ENCODE measurements at regions not wholly inside any gene's neighbourhood (a gene's known extent, or its start where the extent isn't known, plus 50 kb on each side); places are given as distances from the start of the nearest gene placed in this dataset.

GRCh38 chr20:57804470-57805250 lies 94.8 kb upstream of the PMEPA1 start:
- Histone ChIP-seq H3K4me3 (ENCODE audit: low read depth, low read length, poor library complexity, severe bottlenecking) (no peak overlapping the region), H3K36me3 (ENCODE audit: insufficient read depth, low read length, poor library complexity, severe bottlenecking) (no peaks in the 10 kb centered on the region), H3K27me3 (replicated peaks; ENCODE audit: insufficient read depth, low read depth, low read length, poor library complexity) (no peaks in the 10 kb centered on the region), H3K9me3 (ENCODE audit: low read depth, low read length, poor library complexity, severe bottlenecking) (no peaks in the 10 kb centered on the region), H3K27ac (ENCODE audit: low read depth, low read length, poor library complexity, severe bottlenecking) (no peak overlapping the region), H3K4me1 (ENCODE audit: insufficient read depth, low read length, poor library complexity, severe bottlenecking) (no peaks in the 10 kb centered on the region)
- intact Hi-C loops (cut with micrococcal nuclease; ENCODE audit: unreplicated experiment) = no loop called here
- TF ChIP-seq CTCF (conservative IDR thresholded peaks at IDR 0.05; ENCODE audit: low read depth, low read length) (no peak), EZH2 (IDR thresholded peaks at IDR 0.05; ENCODE audit: borderline replicate concordance, low read depth, low read length, poor library complexity, severe bottlenecking) (no peak)
- no TSS peak for BruUV-seq (replicated peaks)
- CTCF ChIA-PET = no interaction called here
- POLR2A ChIA-PET (ENCODE audit: low non-redundant PET) = no interaction called here
- no peak for DNase-seq (ENCODE audit: low spot score)

GRCh38 chr20:57803508-57804005 lies 93.7 kb upstream of the PMEPA1 start:
- no peaks in the 10 kb centered on the region for H3K4me1 ChIP-seq (ENCODE audit: insufficient read depth, low read length, poor library complexity, severe bottlenecking)
- CTCF ChIA-PET = no interaction called here
- H3K36me3 ChIP-seq (ENCODE audit: insufficient read depth, low read length, poor library complexity, severe bottlenecking) = no peaks in the 10 kb centered on the region
- no peak for DNase-seq (ENCODE audit: low spot score)
- intact Hi-C loops (cut with micrococcal nuclease; ENCODE audit: unreplicated experiment) = no loop called here
- no peak overlapping the region for H3K4me3 ChIP-seq (ENCODE audit: low read depth, low read length, poor library complexity, severe bottlenecking)
- H3K27ac ChIP-seq (ENCODE audit: low read depth, low read length, poor library complexity, severe bottlenecking) = no peak overlapping the region
- BruUV-seq (replicated peaks) = no TSS peak
- H3K27me3 ChIP-seq (replicated peaks; ENCODE audit: insufficient read depth, low read depth, low read length, poor library complexity) = no peaks in the 10 kb centered on the region
- POLR2A ChIA-PET (ENCODE audit: low non-redundant PET) = no interaction called here
- TF ChIP-seq EZH2 (IDR thresholded peaks at IDR 0.05; ENCODE audit: borderline replicate concordance, low read depth, low read length, poor library complexity, severe bottlenecking) (no peak), CTCF (conservative IDR thresholded peaks at IDR 0.05; ENCODE audit: low read depth, low read length) (no peak)
- no peaks in the 10 kb centered on the region for H3K9me3 ChIP-seq (ENCODE audit: low read depth, low read length, poor library complexity, severe bottlenecking)

GRCh38 chr20:57802765-57803507 lies 93.1 kb upstream of the PMEPA1 start:
- DNase-seq (ENCODE audit: low spot score) = no peak
- TF ChIP-seq CTCF (conservative IDR thresholded peaks at IDR 0.05; ENCODE audit: low read depth, low read length) (no peak), EZH2 (IDR thresholded peaks at IDR 0.05; ENCODE audit: borderline replicate concordance, low read depth, low read length, poor library complexity, severe bottlenecking) (no peak)
- POLR2A ChIA-PET (ENCODE audit: low non-redundant PET) = no interaction called here
- BruUV-seq (replicated peaks) = no TSS peak
- H3K36me3 ChIP-seq (ENCODE audit: insufficient read depth, low read length, poor library complexity, severe bottlenecking) = no peaks in the 10 kb centered on the region
- no peak overlapping the region for H3K4me3 ChIP-seq (ENCODE audit: low read depth, low read length, poor library complexity, severe bottlenecking)
- H3K4me1 ChIP-seq (ENCODE audit: insufficient read depth, low read length, poor library complexity, severe bottlenecking) = no peaks in the 10 kb centered on the region
- no peaks in the 10 kb centered on the region for H3K27me3 ChIP-seq (replicated peaks; ENCODE audit: insufficient read depth, low read depth, low read length, poor library complexity)
- H3K27ac ChIP-seq (ENCODE audit: low read depth, low read length, poor library complexity, severe bottlenecking) = no peak overlapping the region
- CTCF ChIA-PET = no interaction called here
- intact Hi-C loops (cut with micrococcal nuclease; ENCODE audit: unreplicated experiment) = no loop called here
- no peaks in the 10 kb centered on the region for H3K9me3 ChIP-seq (ENCODE audit: low read depth, low read length, poor library complexity, severe bottlenecking)
